ENCODE measurements at regions not wholly inside any gene's neighbourhood (a gene's known extent, or its start where the extent isn't known, plus 50 kb on each side); places are given as distances from the start of the nearest gene placed in this dataset.

GRCh38 chr13:21812192-21812626 lies 141.3 kb downstream of the FGF9 start:
- no peak for DNase-seq (ENCODE audit: low read depth)
- TF ChIP-seq MAX (IDR thresholded peaks at IDR 0.05; ENCODE audit: low read depth, low read length) (no peak), MYC (IDR thresholded peaks at IDR 0.05; ENCODE audit: low read depth, low read length) (no peak), CTCF (IDR thresholded peaks at IDR 0.05; ENCODE audit: low read depth, low read length) (no peak), POLR2A (IDR thresholded peaks at IDR 0.05; ENCODE audit: extremely low read depth, insufficient read length) (no peak)

GRCh38 chr13:21813110-21813509 lies 142.2 kb downstream of the FGF9 start:
- no peak for DNase-seq (ENCODE audit: low read depth)
- TF ChIP-seq CTCF (IDR thresholded peaks at IDR 0.05; ENCODE audit: low read depth, low read length) (peak; percentile 53), POLR2A (IDR thresholded peaks at IDR 0.05; ENCODE audit: extremely low read depth, insufficient read length) (no peak), MAX (IDR thresholded peaks at IDR 0.05; ENCODE audit: low read depth, low read length) (no peak)
- no peak overlapping the region for H3K4me3 ChIP-seq (ENCODE audit: low read depth, low read length)

More at GRCh38 chr13:21812192-21812626, 141.3 kb downstream of the FGF9 start:
- no peak overlapping the region for H3K4me3 ChIP-seq (ENCODE audit: low read depth, low read length)

- TF ChIP-seq MAX (IDR thresholded peaks at IDR 0.05; ENCODE audit: low read depth, low read length) (no peak), CTCF (IDR thresholded peaks at IDR 0.05; ENCODE audit: low read depth, low read length) (no peak), POLR2A (IDR thresholded peaks at IDR 0.05; ENCODE audit: extremely low read depth, insufficient read length) (no peak), MYC (IDR thresholded peaks at IDR 0.05; ENCODE audit: low read depth, low read length) (no peak)
- no peak for DNase-seq (ENCODE audit: low read depth)
- no peak overlapping the region for H3K4me3 ChIP-seq (ENCODE audit: low read depth, low read length)
These were observed 143.0 kb downstream of the FGF9 start for GRCh38 chr13:21813844-21814243.

GRCh38 chr13:21814604-21815003 lies 143.7 kb downstream of the FGF9 start:
- H3K4me3 ChIP-seq (ENCODE audit: low read depth, low read length) = no peak overlapping the region
- TF ChIP-seq POLR2A (IDR thresholded peaks at IDR 0.05; ENCODE audit: extremely low read depth, insufficient read length) = no peak
- no peak for TF ChIP-seq MYC (IDR thresholded peaks at IDR 0.05; ENCODE audit: low read depth, low read length)
- TF ChIP-seq CTCF (IDR thresholded peaks at IDR 0.05; ENCODE audit: low read depth, low read length) = no peak
- TF ChIP-seq MAX (IDR thresholded peaks at IDR 0.05; ENCODE audit: low read depth, low read length) = no peak
- no peak for DNase-seq (ENCODE audit: low read depth)

- no peak for DNase-seq (ENCODE audit: low read depth)
- no peak for TF ChIP-seq MAX (IDR thresholded peaks at IDR 0.05; ENCODE audit: low read depth, low read length)
- no peak overlapping the region for H3K4me3 ChIP-seq (ENCODE audit: low read depth, low read length)
These were observed 147.0 kb downstream of the FGF9 start for GRCh38 chr13:21817878-21818277.

- TF ChIP-seq MAX (IDR thresholded peaks at IDR 0.05; ENCODE audit: low read depth, low read length) = no peak
- TF ChIP-seq MYC (IDR thresholded peaks at IDR 0.05; ENCODE audit: low read depth, low read length) = no peak
- no peak for TF ChIP-seq CTCF (IDR thresholded peaks at IDR 0.05; ENCODE audit: low read depth, low read length)
- no peak for TF ChIP-seq POLR2A (IDR thresholded peaks at IDR 0.05; ENCODE audit: extremely low read depth, insufficient read length)
- no peak for DNase-seq (ENCODE audit: low read depth)
These were observed 151.2 kb downstream of the FGF9 start for GRCh38 chr13:21822029-21822428.

More at GRCh38 chr13:21822029-21822428, 151.2 kb downstream of the FGF9 start:
- no peak overlapping the region for H3K4me3 ChIP-seq (ENCODE audit: low read depth, low read length)
